ENCODE measurements at regions not wholly inside any gene's neighbourhood (a gene's known extent, or its start where the extent isn't known, plus 50 kb on each side); places are given as distances from the start of the nearest gene placed in this dataset.
"Not testable (repeated sequence)": the region's sequence is repeated elsewhere in the genome, so short reads cannot be mapped to it uniquely, and the experiment has no call there.

DNA sequence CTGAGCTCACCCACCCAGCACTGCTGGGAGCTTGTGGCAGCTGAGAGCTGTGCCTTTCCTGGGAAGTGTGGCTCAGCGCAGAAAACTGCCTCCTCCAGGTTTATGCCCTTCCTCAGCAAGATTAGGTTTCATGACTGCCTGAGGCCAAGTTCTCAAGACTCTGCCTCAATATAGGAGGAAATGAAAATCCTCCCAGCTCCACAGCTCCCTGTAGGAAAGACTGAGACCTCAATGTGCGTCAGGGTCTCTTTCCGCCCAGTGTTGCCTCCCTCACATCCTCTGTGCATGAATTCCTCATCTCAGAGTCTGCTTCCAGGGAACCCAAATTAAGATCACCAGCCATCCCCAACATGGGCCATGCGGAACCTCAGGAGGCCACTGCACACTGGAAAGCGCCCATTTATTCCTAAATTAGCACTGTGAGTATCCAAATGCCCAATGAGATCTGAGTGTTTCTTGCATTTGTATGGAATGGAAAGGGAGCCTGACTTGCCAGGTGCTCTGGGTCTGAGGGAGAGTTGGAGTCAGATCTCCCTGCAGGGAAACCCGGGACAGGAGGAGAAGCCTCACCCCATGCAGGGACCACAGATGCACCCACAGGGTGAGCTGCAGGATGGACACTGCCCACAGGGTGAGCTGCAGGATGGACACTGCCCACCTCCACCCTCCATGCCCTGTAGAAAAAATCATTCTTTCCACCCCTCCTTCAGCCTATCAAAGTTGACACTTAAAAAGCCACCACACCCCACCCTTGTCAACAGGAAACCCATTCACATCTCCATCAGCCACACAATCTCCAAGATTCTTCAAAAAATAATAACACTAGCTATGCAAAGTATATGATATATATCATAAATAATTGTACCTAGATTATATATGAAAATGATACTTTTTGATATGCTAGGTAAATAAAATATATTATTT, 97.4 kb upstream of the IGLL5 start:
- TF ChIP-seq, protein P1, sequence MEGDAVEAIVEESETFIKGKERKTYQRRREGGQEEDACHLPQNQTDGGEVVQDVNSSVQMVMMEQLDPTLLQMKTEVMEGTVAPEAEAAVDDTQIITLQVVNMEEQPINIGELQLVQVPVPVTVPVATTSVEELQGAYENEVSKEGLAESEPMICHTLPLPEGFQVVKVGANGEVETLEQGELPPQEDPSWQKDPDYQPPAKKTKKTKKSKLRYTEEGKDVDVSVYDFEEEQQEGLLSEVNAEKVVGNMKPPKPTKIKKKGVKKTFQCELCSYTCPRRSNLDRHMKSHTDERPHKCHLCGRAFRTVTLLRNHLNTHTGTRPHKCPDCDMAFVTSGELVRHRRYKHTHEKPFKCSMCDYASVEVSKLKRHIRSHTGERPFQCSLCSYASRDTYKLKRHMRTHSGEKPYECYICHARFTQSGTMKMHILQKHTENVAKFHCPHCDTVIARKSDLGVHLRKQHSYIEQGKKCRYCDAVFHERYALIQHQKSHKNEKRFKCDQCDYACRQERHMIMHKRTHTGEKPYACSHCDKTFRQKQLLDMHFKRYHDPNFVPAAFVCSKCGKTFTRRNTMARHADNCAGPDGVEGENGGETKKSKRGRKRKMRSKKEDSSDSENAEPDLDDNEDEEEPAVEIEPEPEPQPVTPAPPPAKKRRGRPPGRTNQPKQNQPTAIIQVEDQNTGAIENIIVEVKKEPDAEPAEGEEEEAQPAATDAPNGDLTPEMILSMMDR (IDR thresholded peaks at IDR 0.05), result no peak
- intact Hi-C loops (cut with DNase I, micrococcal nuclease), result no loop called here
- Histone ChIP-seq H3K9me3 (no peaks in the 10 kb centered on the region), H3K4me3 (no peak overlapping the region), H3K36me3 (ENCODE audit: low read depth) (no peaks in the 10 kb centered on the region), H3K4me1 (ENCODE audit: low read depth) (no peaks in the 10 kb centered on the region)
- ATAC-seq (no peak), DNase-seq (no peak)

DNA sequence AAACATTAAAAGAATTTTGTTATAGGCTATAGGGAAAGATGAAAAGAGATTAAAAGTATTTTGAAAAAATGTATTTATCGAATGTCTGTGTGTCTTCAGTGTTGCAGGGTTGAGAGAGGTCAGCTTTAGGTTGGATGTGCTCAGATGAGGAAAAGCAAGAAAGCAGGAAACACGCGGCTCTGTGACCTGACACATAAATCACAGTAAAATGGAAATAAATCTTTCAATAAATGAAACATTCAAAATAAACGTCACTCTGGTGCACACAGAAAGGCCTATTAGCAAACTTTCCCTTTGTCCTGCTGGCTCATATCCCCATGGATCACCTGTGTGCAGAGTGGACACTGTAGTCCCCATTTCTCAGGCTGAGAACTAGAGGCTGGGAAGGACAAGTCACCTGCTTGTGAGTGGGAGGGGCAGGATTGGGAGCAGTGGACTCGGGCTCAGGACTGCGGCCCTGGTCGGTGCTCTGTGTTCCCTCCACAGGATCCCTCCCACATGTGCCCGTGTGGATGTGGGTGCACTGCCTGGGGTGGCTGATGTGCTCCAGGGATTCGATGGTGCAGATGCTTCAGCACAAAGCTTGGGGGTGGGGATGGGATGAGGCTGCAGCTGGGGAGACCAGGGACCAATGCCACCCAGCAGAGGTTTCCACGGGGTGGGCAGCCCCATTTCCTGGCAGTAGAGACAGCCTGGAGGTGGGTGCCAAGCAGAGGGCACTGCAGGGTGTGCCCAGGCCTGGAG, 96.0 kb upstream of the IGLL5 start:
- H3K9me3 ChIP-seq, result no peaks in the 10 kb centered on the region
- TF ChIP-seq, protein P1 (IDR thresholded peaks at IDR 0.05), result no peak
- intact Hi-C loops (cut with DNase I, micrococcal nuclease), result no loop called here
- no peaks in the 10 kb centered on the region for H3K4me1 ChIP-seq (ENCODE audit: low read depth)
- ATAC-seq (no peak), DNase-seq (no peak)
- no peak overlapping the region for H3K4me3 ChIP-seq
- H3K36me3 ChIP-seq (ENCODE audit: low read depth), result no peaks in the 10 kb centered on the region

DNA sequence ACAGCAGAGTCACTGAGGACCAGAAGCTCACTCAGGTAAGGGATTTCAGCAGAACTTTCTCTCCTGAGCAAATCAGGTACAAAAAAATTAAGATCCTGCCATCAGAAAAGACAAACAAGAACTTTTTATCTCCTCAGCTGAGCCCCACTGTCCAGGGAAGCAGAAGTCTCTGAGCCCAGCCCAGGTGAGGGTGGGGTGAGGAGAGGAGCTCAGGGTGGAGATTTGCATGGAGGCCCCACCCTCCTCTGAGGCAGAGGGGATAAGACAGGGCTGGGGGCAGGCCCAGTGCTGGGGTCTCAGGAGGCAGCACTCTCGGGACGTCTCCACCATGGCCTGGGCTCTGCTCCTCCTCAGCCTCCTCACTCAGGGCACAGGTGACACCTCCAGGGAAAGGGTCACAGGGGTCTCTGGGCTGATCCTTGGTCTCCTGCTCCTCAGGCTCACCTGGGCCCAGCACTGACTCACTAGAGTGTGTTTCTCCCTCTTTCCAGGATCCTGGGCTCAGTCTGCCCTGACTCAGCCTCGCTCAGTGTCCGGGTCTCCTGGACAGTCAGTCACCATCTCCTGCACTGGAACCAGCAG, 95.3 kb upstream of the IGLL5 start:
- intact Hi-C loops (cut with DNase I, micrococcal nuclease); ATAC-seq; H3K4me1 ChIP-seq (ENCODE audit: low read depth): not testable (repeated sequence)

DNA sequence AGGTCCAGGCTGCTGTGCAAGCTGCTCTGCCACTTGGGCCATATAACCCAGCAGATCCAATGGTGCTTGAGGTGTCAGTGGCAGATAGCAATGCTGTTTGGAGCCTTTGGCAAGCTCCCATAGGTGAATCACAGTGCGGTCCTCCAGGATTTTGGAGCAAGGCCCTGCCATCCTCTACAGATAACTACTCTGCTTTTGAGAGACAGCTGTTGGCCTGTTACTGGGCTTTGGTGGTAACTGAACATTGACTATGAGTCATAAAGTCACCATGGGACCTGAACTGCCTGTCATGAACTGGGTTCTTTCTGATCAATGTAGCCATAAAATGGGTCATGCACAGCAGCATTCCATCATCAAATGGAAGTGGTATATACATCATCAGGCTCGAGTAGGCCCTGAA, 92.0 kb upstream of the IGLL5 start:
- ATAC-seq; H3K9me3 ChIP-seq; H3K4me3 ChIP-seq; H3K36me3 ChIP-seq (ENCODE audit: low read depth); DNase-seq; intact Hi-C loops (cut with DNase I, micrococcal nuclease); H3K4me1 ChIP-seq (ENCODE audit: low read depth): not testable (repeated sequence)

More for the DNA sequence above, 95.3 kb upstream of the IGLL5 start:
- not testable (repeated sequence) for H3K4me3 ChIP-seq; H3K36me3 ChIP-seq (ENCODE audit: low read depth); DNase-seq; H3K9me3 ChIP-seq

DNA sequence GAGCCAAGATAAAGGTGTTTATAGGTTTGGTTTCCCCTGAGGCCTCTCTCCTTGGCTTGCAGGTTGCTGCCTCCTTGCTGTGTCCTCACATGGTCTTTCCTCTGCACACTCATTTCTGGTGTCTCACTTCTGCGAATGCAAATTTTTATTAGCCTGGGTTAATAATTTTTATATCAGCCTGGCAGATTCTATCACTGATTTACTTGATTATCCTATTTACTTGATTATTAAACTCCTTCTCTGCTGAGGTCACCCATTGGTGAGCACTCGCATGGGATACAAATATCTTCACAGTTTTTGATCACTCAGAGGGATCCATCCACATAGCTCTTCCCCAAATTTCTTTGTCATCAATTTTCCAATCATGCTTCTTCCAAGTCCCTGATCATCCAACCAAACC, 90.9 kb upstream of the IGLL5 start:
- Histone ChIP-seq H3K36me3 (ENCODE audit: low read depth) (no peaks in the 10 kb centered on the region), H3K9me3 (no peaks in the 10 kb centered on the region), H3K4me3 (no peak overlapping the region), H3K4me1 (ENCODE audit: low read depth) (no peaks in the 10 kb centered on the region)
- DNase-seq (no peak), ATAC-seq (no peak)
- intact Hi-C loops (cut with DNase I, micrococcal nuclease), result no loop called here
- TF ChIP-seq, protein P1 (IDR thresholded peaks at IDR 0.05), result no peak

DNA sequence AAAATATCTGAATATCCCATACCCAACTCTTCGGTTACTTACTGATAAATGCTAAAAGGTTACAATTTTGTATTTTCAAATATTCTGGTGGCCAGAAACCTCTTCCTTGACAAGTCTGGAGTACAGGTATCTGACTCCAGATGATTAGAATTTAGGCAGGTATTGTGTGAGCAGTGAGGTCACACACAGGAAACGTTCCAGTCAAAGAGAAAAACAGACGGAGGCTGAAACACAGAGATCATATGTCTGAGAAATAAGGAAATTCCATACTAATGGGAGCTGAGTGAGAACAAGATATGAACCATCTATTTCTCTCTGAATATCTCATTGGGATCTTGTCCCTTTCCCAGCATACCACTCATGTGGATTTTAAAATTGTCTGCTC, 89.4 kb upstream of the IGLL5 start:
- intact Hi-C loops (cut with DNase I, micrococcal nuclease), result no loop called here
- TF ChIP-seq, protein P1 (IDR thresholded peaks at IDR 0.05), result no peak
- no peak for ATAC-seq

More for the DNA sequence above, 89.4 kb upstream of the IGLL5 start:
- Histone ChIP-seq H3K4me1 (ENCODE audit: low read depth) (no peaks in the 10 kb centered on the region), H3K4me3 (no peak overlapping the region), H3K9me3 (no peaks in the 10 kb centered on the region), H3K36me3 (ENCODE audit: low read depth) (no peaks in the 10 kb centered on the region)
- DNase-seq, result no peak
